ENCODE measurements at regions not wholly inside any gene's neighbourhood (a gene's known extent, or its start where the extent isn't known, plus 50 kb on each side); places are given as distances from the start of the nearest gene placed in this dataset.

GRCh38 chr2:140122001-140122400 is 1341.8 kb upstream of the NXPH2 start:
- H3K4me3 ChIP-seq (ENCODE audit: low read depth, low read length) = no peak overlapping the region
- TF ChIP-seq POLR2A (IDR thresholded peaks at IDR 0.05; ENCODE audit: extremely low read depth, insufficient read length) (no peak), MAX (IDR thresholded peaks at IDR 0.05; ENCODE audit: low read depth, low read length) (no peak), MYC (IDR thresholded peaks at IDR 0.05; ENCODE audit: low read depth, low read length) (no peak), CTCF (IDR thresholded peaks at IDR 0.05; ENCODE audit: low read depth, low read length) (no peak)
- no peak for DNase-seq (ENCODE audit: low read depth)

- TF ChIP-seq POLR2A (IDR thresholded peaks at IDR 0.05; ENCODE audit: extremely low read depth, insufficient read length) = no peak
- no peak for TF ChIP-seq MYC (IDR thresholded peaks at IDR 0.05; ENCODE audit: low read depth, low read length)
- no peak for TF ChIP-seq MAX (IDR thresholded peaks at IDR 0.05; ENCODE audit: low read depth, low read length)
- no peak for TF ChIP-seq CTCF (IDR thresholded peaks at IDR 0.05; ENCODE audit: low read depth, low read length)
- DNase-seq (ENCODE audit: low read depth) = no peak
- H3K4me3 ChIP-seq (ENCODE audit: low read depth, low read length) = no peak overlapping the region
Observed at GRCh38 chr2:140117386-140117785, 1337.2 kb upstream of the NXPH2 start.

- H3K4me3 ChIP-seq (ENCODE audit: low read depth, low read length) = no peak overlapping the region
- no peak for DNase-seq (ENCODE audit: low read depth)
- no peak for TF ChIP-seq CTCF (IDR thresholded peaks at IDR 0.05; ENCODE audit: low read depth, low read length)
Observed at GRCh38 chr2:140108706-140109475, 1328.7 kb upstream of the NXPH2 start.

GRCh38 chr2:140091926-140092325 is 1311.7 kb upstream of the NXPH2 start:
- no peak for DNase-seq (ENCODE audit: low read depth)
- no peak for TF ChIP-seq MAX (IDR thresholded peaks at IDR 0.05; ENCODE audit: low read depth, low read length)
- H3K4me3 ChIP-seq (ENCODE audit: low read depth, low read length) = no peak overlapping the region

GRCh38 chr2:140086964-140087363 is 1306.8 kb upstream of the NXPH2 start:
- TF ChIP-seq POLR2A (IDR thresholded peaks at IDR 0.05; ENCODE audit: extremely low read depth, insufficient read length) (no peak), MYC (IDR thresholded peaks at IDR 0.05; ENCODE audit: low read depth, low read length) (no peak), MAX (IDR thresholded peaks at IDR 0.05; ENCODE audit: low read depth, low read length) (no peak), CTCF (IDR thresholded peaks at IDR 0.05; ENCODE audit: low read depth, low read length) (no peak)
- no peak for DNase-seq (ENCODE audit: low read depth)

GRCh38 chr2:140085674-140086073 is 1305.5 kb upstream of the NXPH2 start:
- DNase-seq (ENCODE audit: low read depth) = no peak
- H3K4me3 ChIP-seq (ENCODE audit: low read depth, low read length) = no peak overlapping the region
- TF ChIP-seq CTCF (IDR thresholded peaks at IDR 0.05; ENCODE audit: low read depth, low read length) (no peak), POLR2A (IDR thresholded peaks at IDR 0.05; ENCODE audit: extremely low read depth, insufficient read length) (no peak), MAX (IDR thresholded peaks at IDR 0.05; ENCODE audit: low read depth, low read length) (no peak), MYC (IDR thresholded peaks at IDR 0.05; ENCODE audit: low read depth, low read length) (no peak)

More at GRCh38 chr2:140086964-140087363, 1306.8 kb upstream of the NXPH2 start:
- H3K4me3 ChIP-seq (ENCODE audit: low read depth, low read length) = no peak overlapping the region

Measured in NB4 (cell line).